ENCODE measurements at regions not wholly inside any gene's neighbourhood (a gene's known extent, or its start where the extent isn't known, plus 50 kb on each side); places are given as distances from the start of the nearest gene placed in this dataset.

DNA sequence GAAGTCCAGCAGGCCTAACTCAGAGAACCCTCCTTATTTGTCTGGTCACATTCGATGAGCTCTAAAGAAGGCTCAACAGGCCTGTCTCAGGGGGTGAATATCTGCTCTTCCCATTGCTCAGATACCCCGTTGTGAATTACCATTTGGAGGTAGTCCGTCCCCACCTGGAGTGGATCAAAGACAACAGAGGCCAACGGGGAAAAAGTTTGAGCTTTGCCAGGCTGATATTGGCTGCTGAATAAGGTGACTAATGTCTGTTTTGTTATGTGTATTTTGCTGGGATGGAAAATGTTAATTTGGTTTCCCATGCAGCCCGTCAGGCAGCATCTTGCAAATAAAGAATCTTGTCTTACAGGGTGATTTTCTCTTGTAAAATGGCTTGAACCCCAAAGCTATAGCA, 69.2 kb upstream of the EPS8L3 start:
- no peak for TF ChIP-seq TAF1 (conservative IDR thresholded peaks at IDR 0.05)
- TF ChIP-seq, protein P1, sequence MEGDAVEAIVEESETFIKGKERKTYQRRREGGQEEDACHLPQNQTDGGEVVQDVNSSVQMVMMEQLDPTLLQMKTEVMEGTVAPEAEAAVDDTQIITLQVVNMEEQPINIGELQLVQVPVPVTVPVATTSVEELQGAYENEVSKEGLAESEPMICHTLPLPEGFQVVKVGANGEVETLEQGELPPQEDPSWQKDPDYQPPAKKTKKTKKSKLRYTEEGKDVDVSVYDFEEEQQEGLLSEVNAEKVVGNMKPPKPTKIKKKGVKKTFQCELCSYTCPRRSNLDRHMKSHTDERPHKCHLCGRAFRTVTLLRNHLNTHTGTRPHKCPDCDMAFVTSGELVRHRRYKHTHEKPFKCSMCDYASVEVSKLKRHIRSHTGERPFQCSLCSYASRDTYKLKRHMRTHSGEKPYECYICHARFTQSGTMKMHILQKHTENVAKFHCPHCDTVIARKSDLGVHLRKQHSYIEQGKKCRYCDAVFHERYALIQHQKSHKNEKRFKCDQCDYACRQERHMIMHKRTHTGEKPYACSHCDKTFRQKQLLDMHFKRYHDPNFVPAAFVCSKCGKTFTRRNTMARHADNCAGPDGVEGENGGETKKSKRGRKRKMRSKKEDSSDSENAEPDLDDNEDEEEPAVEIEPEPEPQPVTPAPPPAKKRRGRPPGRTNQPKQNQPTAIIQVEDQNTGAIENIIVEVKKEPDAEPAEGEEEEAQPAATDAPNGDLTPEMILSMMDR (IDR thresholded peaks at IDR 0.05; ENCODE audit: low read depth, low read length, missing input control): no peak

Measured in liver (tissue), 3 donors.